ENCODE measurements at regions not wholly inside any gene's neighbourhood (a gene's known extent, or its start where the extent isn't known, plus 50 kb on each side); places are given as distances from the start of the nearest gene placed in this dataset.

- H3K36me3 ChIP-seq = no peaks in the 10 kb centered on the region
- H3K27ac ChIP-seq = no peak overlapping the region
- no peak overlapping the region for H3K4me3 ChIP-seq
- intact Hi-C loops (cut with DNase I) = no loop called here
- DNase-seq = no peak
- no peaks in the 10 kb centered on the region for H3K9me3 ChIP-seq
- H3K27me3 ChIP-seq = no peaks in the 10 kb centered on the region
- TF ChIP-seq, protein P1, sequence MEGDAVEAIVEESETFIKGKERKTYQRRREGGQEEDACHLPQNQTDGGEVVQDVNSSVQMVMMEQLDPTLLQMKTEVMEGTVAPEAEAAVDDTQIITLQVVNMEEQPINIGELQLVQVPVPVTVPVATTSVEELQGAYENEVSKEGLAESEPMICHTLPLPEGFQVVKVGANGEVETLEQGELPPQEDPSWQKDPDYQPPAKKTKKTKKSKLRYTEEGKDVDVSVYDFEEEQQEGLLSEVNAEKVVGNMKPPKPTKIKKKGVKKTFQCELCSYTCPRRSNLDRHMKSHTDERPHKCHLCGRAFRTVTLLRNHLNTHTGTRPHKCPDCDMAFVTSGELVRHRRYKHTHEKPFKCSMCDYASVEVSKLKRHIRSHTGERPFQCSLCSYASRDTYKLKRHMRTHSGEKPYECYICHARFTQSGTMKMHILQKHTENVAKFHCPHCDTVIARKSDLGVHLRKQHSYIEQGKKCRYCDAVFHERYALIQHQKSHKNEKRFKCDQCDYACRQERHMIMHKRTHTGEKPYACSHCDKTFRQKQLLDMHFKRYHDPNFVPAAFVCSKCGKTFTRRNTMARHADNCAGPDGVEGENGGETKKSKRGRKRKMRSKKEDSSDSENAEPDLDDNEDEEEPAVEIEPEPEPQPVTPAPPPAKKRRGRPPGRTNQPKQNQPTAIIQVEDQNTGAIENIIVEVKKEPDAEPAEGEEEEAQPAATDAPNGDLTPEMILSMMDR (IDR thresholded peaks at IDR 0.05) = no peak
- H3K4me1 ChIP-seq = no peaks in the 10 kb centered on the region
- no peak overlapping the region for H3K9ac ChIP-seq (ENCODE audit: low read depth in 2 of 2, low read length in 2 of 2)
These were observed 253.1 kb upstream of the GADL1 start for GRCh38 chr3:31147550-31147949.

GRCh38 chr3:31157047-31157694 lies 262.7 kb upstream of the GADL1 start:
- Histone ChIP-seq H3K27me3 (no peaks in the 10 kb centered on the region), H3K4me1 (no peaks in the 10 kb centered on the region), H3K36me3 (no peaks in the 10 kb centered on the region), H3K9ac (ENCODE audit: low read depth in 2 of 2, low read length in 2 of 2) (no peak overlapping the region), H3K4me3 (no peak overlapping the region), H3K27ac (no peak overlapping the region), H3K9me3 (no peaks in the 10 kb centered on the region)
- TF ChIP-seq, protein P1 (IDR thresholded peaks at IDR 0.05) = no peak
- no peak for DNase-seq
- intact Hi-C loops (cut with DNase I) = no loop called here

DNA sequence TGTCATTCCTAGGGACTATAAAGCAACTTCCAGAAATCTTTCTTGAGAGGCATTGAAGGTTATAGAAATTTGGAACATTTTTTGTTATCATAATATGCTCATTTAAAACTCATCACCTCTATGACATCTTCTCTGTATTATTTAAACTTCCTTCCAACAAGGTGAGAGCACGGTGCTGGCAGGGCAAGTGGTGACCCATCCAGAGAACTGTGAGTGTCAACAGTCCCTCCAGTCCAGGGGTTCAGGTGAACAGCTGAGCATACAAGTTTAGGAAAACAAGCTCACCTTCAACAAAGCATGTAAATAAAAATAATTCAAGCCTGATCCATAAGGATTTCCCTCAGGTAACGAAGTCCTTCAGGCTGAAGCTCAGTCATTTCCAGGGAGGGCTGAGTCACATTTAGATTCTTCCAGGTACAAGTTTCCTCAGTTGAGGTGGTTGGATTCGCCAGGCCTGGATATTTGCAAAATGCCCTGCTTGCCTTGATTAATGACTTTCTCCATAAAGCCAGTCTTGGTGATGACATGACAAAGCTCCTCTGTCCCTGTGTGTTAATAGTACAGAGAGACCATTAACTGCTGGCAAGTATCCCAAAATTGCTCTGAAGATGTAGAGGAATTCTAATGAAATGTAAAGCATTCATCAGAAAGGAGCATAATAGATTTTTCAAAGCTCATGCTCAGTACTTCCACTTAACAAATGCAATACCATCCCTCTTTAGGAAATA lies 263.6 kb upstream of the GADL1 start:
- intact Hi-C loops (cut with DNase I) = no loop called here
- Histone ChIP-seq H3K9me3 (no peaks in the 10 kb centered on the region), H3K27me3 (no peaks in the 10 kb centered on the region), H3K4me1 (no peaks in the 10 kb centered on the region), H3K4me3 (no peak overlapping the region), H3K9ac (ENCODE audit: low read depth in 2 of 2, low read length in 2 of 2) (no peak overlapping the region), H3K36me3 (no peaks in the 10 kb centered on the region), H3K27ac (no peak overlapping the region)
- no peak for DNase-seq
- TF ChIP-seq, protein P1 (IDR thresholded peaks at IDR 0.05) = no peak

- no peaks in the 10 kb centered on the region for H3K4me1 ChIP-seq
- TF ChIP-seq, protein P1 (IDR thresholded peaks at IDR 0.05) = no peak
- H3K9ac ChIP-seq (ENCODE audit: low read depth in 2 of 2, low read length in 2 of 2) = no peak overlapping the region
- intact Hi-C loops (cut with DNase I) = no loop called here
- DNase-seq = no peak
- no peak overlapping the region for H3K4me3 ChIP-seq
- no peaks in the 10 kb centered on the region for H3K36me3 ChIP-seq
- no peaks in the 10 kb centered on the region for H3K9me3 ChIP-seq
- H3K27me3 ChIP-seq = no peaks in the 10 kb centered on the region
- no peak overlapping the region for H3K27ac ChIP-seq
These were observed 265.0 kb upstream of the GADL1 start for GRCh38 chr3:31159331-31160039.

GRCh38 chr3:31161889-31162288 lies 267.4 kb upstream of the GADL1 start:
- intact Hi-C loops (cut with DNase I) = no loop called here
- Histone ChIP-seq H3K4me1 (no peaks in the 10 kb centered on the region), H3K9me3 (no peaks in the 10 kb centered on the region), H3K36me3 (no peaks in the 10 kb centered on the region), H3K9ac (ENCODE audit: low read depth in 2 of 2, low read length in 2 of 2) (no peak overlapping the region), H3K27me3 (no peaks in the 10 kb centered on the region), H3K4me3 (no peak overlapping the region), H3K27ac (no peak overlapping the region)
- TF ChIP-seq, protein P1 (IDR thresholded peaks at IDR 0.05) = no peak
- DNase-seq = no peak
